ENCODE measurements at regions not wholly inside any gene's neighbourhood (a gene's known extent, or its start where the extent isn't known, plus 50 kb on each side); places are given as distances from the start of the nearest gene placed in this dataset.
"Not testable (repeated sequence)": the region's sequence is repeated elsewhere in the genome, so short reads cannot be mapped to it uniquely, and the experiment has no call there.

- not testable (repeated sequence) for DNase-seq
Measured at GRCh38 chr16:16448423-16448822, 69.5 kb downstream of the NPIPA7 start.

GRCh38 chr16:16449712-16450237, 70.8 kb downstream of the NPIPA7 start:
- not testable (repeated sequence) for DNase-seq

GRCh38 chr16:16451721-16452410, 72.9 kb downstream of the NPIPA7 start:
- not testable (repeated sequence) for DNase-seq

GRCh38 chr16:16458579-16458978, 79.6 kb downstream of the NPIPA7 start:
- not testable (repeated sequence) for DNase-seq

GRCh38 chr16:16463792-16464191, 84.9 kb downstream of the NPIPA7 start:
- DNase-seq = not testable (repeated sequence)

- DNase-seq = not testable (repeated sequence)
Measured at GRCh38 chr16:16488919-16489318, 110.0 kb downstream of the NPIPA7 start.

GRCh38 chr16:16489466-16489865, 110.5 kb downstream of the NPIPA7 start:
- DNase-seq = not testable (repeated sequence)

- not testable (repeated sequence) for DNase-seq
Measured at GRCh38 chr16:16494114-16494513, 115.2 kb downstream of the NPIPA7 start.

- DNase-seq = not testable (repeated sequence)
Measured at GRCh38 chr16:16494998-16495397, 116.1 kb downstream of the NPIPA7 start.

GRCh38 chr16:16499875-16500274, 120.9 kb downstream of the NPIPA7 start:
- not testable (repeated sequence) for DNase-seq

GRCh38 chr16:16507041-16507440, 128.1 kb downstream of the NPIPA7 start:
- DNase-seq = not testable (repeated sequence)

GRCh38 chr16:16508344-16508743, 129.4 kb downstream of the NPIPA7 start:
- not testable (repeated sequence) for DNase-seq

- DNase-seq = not testable (repeated sequence)
Measured at GRCh38 chr16:16519395-16519794, 140.5 kb downstream of the NPIPA7 start.

- DNase-seq = not testable (repeated sequence)
Measured at GRCh38 chr16:16521239-16522002, 142.5 kb downstream of the NPIPA7 start.

- DNase-seq = not testable (repeated sequence)
Measured at GRCh38 chr16:16526998-16527397, 148.1 kb downstream of the NPIPA7 start.

GRCh38 chr16:16530744-16531143, 151.8 kb downstream of the NPIPA7 start:
- DNase-seq = not testable (repeated sequence)

GRCh38 chr16:16535565-16535964, 156.6 kb downstream of the NPIPA7 start:
- DNase-seq = not testable (repeated sequence)

- DNase-seq = not testable (repeated sequence)
Measured at GRCh38 chr16:16536151-16536550, 157.2 kb downstream of the NPIPA7 start.

GRCh38 chr16:16549710-16550109, 170.8 kb downstream of the NPIPA7 start:
- not testable (repeated sequence) for DNase-seq

- not testable (repeated sequence) for DNase-seq
Measured at GRCh38 chr16:16550824-16551223, 171.9 kb downstream of the NPIPA7 start.

- DNase-seq = not testable (repeated sequence)
Measured at GRCh38 chr16:16552819-16553340, 173.9 kb downstream of the NPIPA7 start.

- DNase-seq = not testable (repeated sequence)
Measured at GRCh38 chr16:16559179-16559740, 180.3 kb downstream of the NPIPA7 start.

- not testable (repeated sequence) for DNase-seq
Measured at GRCh38 chr16:16561532-16561931, 182.6 kb downstream of the NPIPA7 start.

Measured in fibroblast of skin of scalp (primary cell).